22Rv1 (cell line): ENCODE measurements at regions not wholly inside any gene's neighbourhood (a gene's known extent, or its start where the extent isn't known, plus 50 kb on each side); places are given as distances from the start of the nearest gene placed in this dataset.

Source experiments
- ZFX ChIP-seq: fragments of 450-650 bp; IDR thresholded peaks from 2 replicates; pipeline ENCODE4 v1.6.1; 2017; ENCODE audit warnings: antibody characterized with exemption, borderline replicate concordance
- TF ChIP-seq, protein P1 (sequence below): fragments of 450-650 bp; IDR thresholded peaks from 2 replicates; pipeline ENCODE4 v1.5.1; 2017; ENCODE audit warnings: mild to moderate bottlenecking

DNA sequence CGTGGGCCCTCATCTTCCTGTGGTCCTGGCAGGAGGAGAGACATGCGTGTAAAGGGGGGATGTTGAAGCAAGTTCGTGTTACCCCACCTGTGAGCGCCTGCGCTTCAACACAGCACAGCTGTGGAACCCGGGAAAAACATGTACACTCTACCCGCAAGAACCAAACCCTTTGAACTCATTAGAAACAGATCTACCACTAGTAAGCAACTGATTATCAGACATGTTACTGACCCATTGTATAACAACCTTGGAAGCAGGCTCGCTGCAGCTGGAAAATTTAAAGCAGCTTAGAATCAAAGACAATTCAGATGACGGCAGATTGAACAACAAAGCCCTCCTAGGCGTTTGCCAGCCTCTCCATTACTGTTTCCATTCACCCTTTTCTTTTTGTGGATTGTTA is 771.7 kb upstream of the SALL3 start:
- TF ChIP-seq, protein P1, sequence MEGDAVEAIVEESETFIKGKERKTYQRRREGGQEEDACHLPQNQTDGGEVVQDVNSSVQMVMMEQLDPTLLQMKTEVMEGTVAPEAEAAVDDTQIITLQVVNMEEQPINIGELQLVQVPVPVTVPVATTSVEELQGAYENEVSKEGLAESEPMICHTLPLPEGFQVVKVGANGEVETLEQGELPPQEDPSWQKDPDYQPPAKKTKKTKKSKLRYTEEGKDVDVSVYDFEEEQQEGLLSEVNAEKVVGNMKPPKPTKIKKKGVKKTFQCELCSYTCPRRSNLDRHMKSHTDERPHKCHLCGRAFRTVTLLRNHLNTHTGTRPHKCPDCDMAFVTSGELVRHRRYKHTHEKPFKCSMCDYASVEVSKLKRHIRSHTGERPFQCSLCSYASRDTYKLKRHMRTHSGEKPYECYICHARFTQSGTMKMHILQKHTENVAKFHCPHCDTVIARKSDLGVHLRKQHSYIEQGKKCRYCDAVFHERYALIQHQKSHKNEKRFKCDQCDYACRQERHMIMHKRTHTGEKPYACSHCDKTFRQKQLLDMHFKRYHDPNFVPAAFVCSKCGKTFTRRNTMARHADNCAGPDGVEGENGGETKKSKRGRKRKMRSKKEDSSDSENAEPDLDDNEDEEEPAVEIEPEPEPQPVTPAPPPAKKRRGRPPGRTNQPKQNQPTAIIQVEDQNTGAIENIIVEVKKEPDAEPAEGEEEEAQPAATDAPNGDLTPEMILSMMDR, result no peak
- no peak for TF ChIP-seq ZFX
